ENCODE measurements at regions not wholly inside any gene's neighbourhood (a gene's known extent, or its start where the extent isn't known, plus 50 kb on each side); places are given as distances from the start of the nearest gene placed in this dataset.

GRCh38 chr10:53700278-53700677, 927.7 kb upstream of the MBL2 start:
- whole genome bisulfite sequencing (ENCODE audit: extremely low coverage, insufficient read length, low lambda C conversion rate): no CpG with 5 or more reads among the region's 6 CpGs
- no peaks in the 10 kb centered on the region for H3K4me1 Mint-ChIP-seq

More at GRCh38 chr10:53700278-53700677, 927.7 kb upstream of the MBL2 start:
- no peak overlapping the region for H2BK12ac ChIP-seq (ENCODE audit: insufficient read length, low read depth, low read length)
- H3K4me1 ChIP-seq (ENCODE audit: insufficient read depth, low read length): no peaks in the 10 kb centered on the region
- no peak overlapping the region for H3K56ac ChIP-seq (ENCODE audit: insufficient read length, low read depth, low read length)
- no peak overlapping the region for H3K9ac ChIP-seq (ENCODE audit: extremely low read depth, insufficient read length, low read length)
- H3K23me2 ChIP-seq (ENCODE audit: insufficient read length, low read depth, low read length, poor library complexity, severe bottlenecking): no peaks in the 10 kb centered on the region
- H4K5ac ChIP-seq (ENCODE audit: insufficient read length, low read depth, low read length): no peak overlapping the region
- no peaks in the 10 kb centered on the region for H3K27me3 Mint-ChIP-seq (ENCODE audit: low read depth)
- no peak overlapping the region for H3K4ac ChIP-seq (ENCODE audit: low read depth, low read length)
- H2AK5ac ChIP-seq (ENCODE audit: insufficient read length, low read length): no peak overlapping the region
- no peaks in the 10 kb centered on the region for H4K20me1 ChIP-seq (ENCODE audit: control insufficient read depth, insufficient read depth, insufficient read length)
- no peak for TF ChIP-seq CTCF (conservative IDR thresholded peaks at IDR 0.05)
- no peak overlapping the region for H4K91ac ChIP-seq (ENCODE audit: insufficient read length, low read depth, low read length)
- H3T11ph ChIP-seq (ENCODE audit: low read length): no peak overlapping the region
- H2BK120ac ChIP-seq (ENCODE audit: low read depth, low read length, poor library complexity, severe bottlenecking): no peak overlapping the region
- H2BK20ac ChIP-seq (ENCODE audit: low read depth, low read length, poor library complexity, severe bottlenecking): no peak overlapping the region
- no peak overlapping the region for H3K27ac Mint-ChIP-seq
- H3K79me2 ChIP-seq (ENCODE audit: insufficient read depth, low read length): no peaks in the 10 kb centered on the region
- H3K27ac ChIP-seq (ENCODE audit: insufficient read length, low read depth, low read length): no peak overlapping the region
- no peaks in the 10 kb centered on the region for H3K9me3 ChIP-seq (ENCODE audit: control insufficient read depth, low read depth, low read length)
- peaks cover 0 to 4% (median 3%) of the 10 kb centered on the region in 3 experiments; a peak in 2 of 7 replicates for H3K36me3 Mint-ChIP-seq (ENCODE audit: insufficient read depth in 1 of 3, low read depth in 3 of 3)
- no peak overlapping the region for H3K14ac ChIP-seq (ENCODE audit: insufficient read depth, low read length)
- no peak overlapping the region for H4K8ac ChIP-seq (replicated peaks; ENCODE audit: insufficient read length, low read depth, low read length)
- no peak overlapping the region for H3K18ac ChIP-seq (ENCODE audit: insufficient read length, low read depth, low read length)
- no peak overlapping the region for H3K4me3 Mint-ChIP-seq
- no peak overlapping the region for H2BK15ac ChIP-seq (ENCODE audit: low read depth, low read length)
- no peak for DNase-seq
- H2BK5ac ChIP-seq (ENCODE audit: insufficient read length, low read length): no peak overlapping the region
- H3K79me1 ChIP-seq (ENCODE audit: insufficient read depth, low read depth, low read length, poor library complexity, severe bottlenecking): no peaks in the 10 kb centered on the region
- no peaks in the 10 kb centered on the region for H3K27me3 ChIP-seq (ENCODE audit: insufficient read depth, low read length)
- H3K9me3 Mint-ChIP-seq: peaks cover 2 to 6% of the 10 kb centered on the region in 2 experiments; a peak in 2 of 5 replicates
- no peak overlapping the region for H3K23ac ChIP-seq (ENCODE audit: insufficient read length, low read depth, low read length)
- no peak overlapping the region for H2AFZ ChIP-seq (ENCODE audit: low read length)
- no peak overlapping the region for H3K4me2 ChIP-seq (ENCODE audit: insufficient read depth, insufficient read length, low read length)
